ENCODE measurements at regions not wholly inside any gene's neighbourhood (a gene's known extent, or its start where the extent isn't known, plus 50 kb on each side); places are given as distances from the start of the nearest gene placed in this dataset.

- TF ChIP-seq CTCF (IDR thresholded peaks at IDR 0.05): no peak
These were observed 111.4 kb upstream of the ALCAM start for GRCh38 chr3:105255350-105255749.

GRCh38 chr3:105259496-105259895 lies 107.2 kb upstream of the ALCAM start:
- H3K4me1 ChIP-seq: no peaks in the 10 kb centered on the region
- no peaks in the 10 kb centered on the region for H3K27me3 ChIP-seq
- WGBS, 4 donors: 49 to 74% (median 61%) methylated on average over 2 of the region's 2 CpGs
- ATAC-seq (no peak), DNase-seq (no peak)
- H3K36me3 ChIP-seq: no peaks in the 10 kb centered on the region
- H3K9me3 ChIP-seq: peaks cover 0 to 8% (median 0%) of the 10 kb centered on the region in 12 donors
- intact Hi-C loops (cut with DNase I): no loop called here
- TF ChIP-seq POLR2A (IDR thresholded peaks at IDR 0.05) (no peak), CTCF (IDR thresholded peaks at IDR 0.05) (no peak)
- no peak overlapping the region for H3K27ac ChIP-seq
- H3K4me3 ChIP-seq: no peak overlapping the region

More at GRCh38 chr3:105255350-105255749, 111.4 kb upstream of the ALCAM start:
- intact Hi-C loops (cut with DNase I): no loop called here
- no peaks in the 10 kb centered on the region for H3K36me3 ChIP-seq
- H3K4me3 ChIP-seq: no peak overlapping the region
- H3K9me3 ChIP-seq: peaks cover 0 to 10% (median 0%) of the 10 kb centered on the region in 12 donors
- no peaks in the 10 kb centered on the region for H3K27me3 ChIP-seq
- H3K4me1 ChIP-seq: no peaks in the 10 kb centered on the region
- H3K27ac ChIP-seq: no peak overlapping the region
- ATAC-seq: no peak
- 31 to 48% (median 37%) methylated on average over 2 of the region's 2 CpGs for WGBS, 4 donors
- DNase-seq: no peak

GRCh38 chr3:105260385-105260784 lies 106.3 kb upstream of the ALCAM start:
- Histone ChIP-seq H3K36me3 (no peaks in the 10 kb centered on the region), H3K27me3 (no peaks in the 10 kb centered on the region), H3K27ac (no peak overlapping the region), H3K4me3 (no peak overlapping the region), H3K4me1 (no peaks in the 10 kb centered on the region), H3K9me3 (peaks cover 0 to 8% (median 0%) of the 10 kb centered on the region in 12 donors)
- WGBS, 4 donors: 71 to 86% (median 78%) methylated on average over 4 of the region's 4 CpGs
- ATAC-seq (no peak), DNase-seq (no peak)
- TF ChIP-seq CTCF (IDR thresholded peaks at IDR 0.05) (no peak), POLR2A (IDR thresholded peaks at IDR 0.05) (no peak)
- intact Hi-C loops (cut with DNase I): no loop called here

- intact Hi-C loops (cut with DNase I): no loop called here
- ATAC-seq (no peak), DNase-seq (no peak)
- no peak for TF ChIP-seq CTCF (IDR thresholded peaks at IDR 0.05)
- TF ChIP-seq POLR2A (IDR thresholded peaks at IDR 0.05): no peak
- Histone ChIP-seq H3K4me1 (no peaks in the 10 kb centered on the region), H3K9me3 (peaks cover 0 to 5% (median 0%) of the 10 kb centered on the region in 12 donors), H3K27me3 (no peaks in the 10 kb centered on the region), H3K4me3 (no peak overlapping the region), H3K36me3 (no peaks in the 10 kb centered on the region), H3K27ac (no peak overlapping the region)
These were observed 92.2 kb upstream of the ALCAM start for GRCh38 chr3:105274536-105274935.
